Panc1 (cell line): ENCODE measurements at regions not wholly inside any gene's neighbourhood (a gene's known extent, or its start where the extent isn't known, plus 50 kb on each side); places are given as distances from the start of the nearest gene placed in this dataset.

ENCODE experiments used
- ATAC-seq: fragments of 200-7000 bp; cut with Tn5 transposase; 2 replicates; pipeline ENCODE4 v1.9.1; 2020; ENCODE audit warnings: mild to moderate bottlenecking, moderate library complexity
- BruUV-seq: library from RNA; stranded (reverse); fragments of 400-500 nt; replicated peaks from 2 replicates; lab custom pipeline; 2021; lab: Mats Ljungman, UMichigan
- CTCF ChIA-PET: fragments of 300-600 bp; sonication (Branson Sonifier 250); formaldehyde crosslinking; loops from one replicate; lab custom pipeline; 2022; ENCODE audit warnings: antibody characterized with exemption; lab: Charles Lee
- POLR2A ChIA-PET: fragments of 300-600 bp; sonication (Branson Sonifier 250); formaldehyde crosslinking; loops from one replicate; lab custom pipeline; 2022; ENCODE audit warnings: antibody characterized with exemption; lab: Charles Lee
- DNase-seq: peaks from one replicate; pipeline ENCODE4 v3.0.0-alpha.2; 2010; ENCODE audit warnings: low read depth, low spot score
- H3K27ac ChIP-seq: 2 replicates; pipeline ENCODE4 v1.5.1; 2011; ENCODE audit warnings: mild to moderate bottlenecking, low read length, inconsistent platforms
- H3K27me3 ChIP-seq: fragments of 200-500 bp; sonication (Bioruptor generic); 2 replicates; pipeline ENCODE4 v1.6.0; 2014; ENCODE audit warnings: low read length, inconsistent platforms; ENCODE audit not compliant: control insufficient read depth, insufficient read depth
- H3K36me3 ChIP-seq: fragments of 200-500 bp; sonication (Bioruptor generic); 2 replicates; pipeline ENCODE4 v1.5.1; 2014; ENCODE audit warnings: inconsistent platforms, mild to moderate bottlenecking, low read length, moderate library complexity; ENCODE audit not compliant: control insufficient read depth, insufficient read depth
- H3K4me1 ChIP-seq: 2 replicates; pipeline ENCODE4 v1.5.1; 2011; ENCODE audit warnings: inconsistent platforms, mild to moderate bottlenecking, low read length, moderate library complexity; ENCODE audit not compliant: control insufficient read depth, insufficient read depth
- H3K4me3 ChIP-seq, 2 experiments: 2 replicates each; pipeline ENCODE4 v1.5.1; 2011 to 2012; ENCODE audit warnings: low read depth in 2 of 2, low read length in 2 of 2, mild to moderate bottlenecking in 2 of 2, inconsistent platforms in 1 of 2, moderate library complexity in 1 of 2
- H3K9me3 ChIP-seq: fragments of 200-500 bp; sonication (Bioruptor generic); 2 replicates; pipeline ENCODE4 v1.5.1; 2014; ENCODE audit warnings: low read depth, mild to moderate bottlenecking, inconsistent platforms, low read length, moderate library complexity; ENCODE audit not compliant: control insufficient read depth, insufficient read depth
- CTCF ChIP-seq: fragments of 450-650 bp; IDR thresholded peaks from 2 replicates; pipeline ENCODE4 v1.5.1; 2017; ENCODE audit warnings: mild to moderate bottlenecking
- POLR2AphosphoS5 ChIP-seq: IDR thresholded peaks from 2 replicates; pipeline ENCODE4 v1.6.1; 2012; ENCODE audit warnings: mild to moderate bottlenecking, low read depth, low read length, moderate library complexity
- REST ChIP-seq, 2 experiments: IDR thresholded peaks; 2 replicates each; pipeline ENCODE4 v1.6.1; 2011 to 2012; ENCODE audit warnings: low read depth in 2 of 2, control low read depth in 1 of 2, low read length in 1 of 2, mild to moderate bottlenecking in 1 of 2, moderate library complexity in 1 of 2; ENCODE audit not compliant: insufficient read depth in 1 of 2
- SIN3A ChIP-seq: IDR thresholded peaks from 2 replicates; pipeline ENCODE4 v1.6.1; 2012; ENCODE audit warnings: low read depth, mild to moderate bottlenecking, low read length, moderate library complexity, borderline replicate concordance; ENCODE audit not compliant: insufficient read depth
- TCF7L2 ChIP-seq: IDR thresholded peaks from 2 replicates; pipeline ENCODE4 v1.6.1; 2011; ENCODE audit warnings: mild to moderate bottlenecking, low read depth, low read length, inconsistent platforms
- in situ Hi-C: cut with HindIII; loops from 2 replicates; pipeline ENCODE4 v1.10.0; 2016; ENCODE audit warnings: low sequenced_read_pairs, low pct_unique_long_range_greater_than_20kb
- intact Hi-C: fragments of 100-400 bp; cut with micrococcal nuclease; formaldehyde crosslinking; loops from one replicate; pipeline ENCODE4 v1.10.0; 2022; ENCODE audit not compliant: unreplicated experiment

DNA sequence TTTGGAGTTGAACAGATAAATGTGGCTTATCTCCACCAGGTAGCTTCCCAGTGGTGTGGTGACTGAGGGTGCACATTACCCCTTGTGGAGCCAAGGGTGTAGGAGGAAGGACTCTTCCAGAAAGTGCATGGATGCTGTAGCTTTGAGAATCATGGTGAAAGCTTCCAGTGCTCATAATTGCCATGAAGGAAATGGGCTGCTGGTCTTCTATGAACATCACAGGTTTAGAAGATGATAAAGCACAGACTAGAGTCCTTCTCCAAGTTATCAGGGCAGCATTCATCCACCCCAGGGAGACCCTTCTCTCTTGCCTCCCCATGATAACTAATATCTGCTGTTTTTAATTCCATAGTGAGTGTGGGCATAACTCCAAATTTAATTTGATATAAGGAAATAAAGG is 93.4 kb upstream of the CHD1 start:
- no TSS peak for BruUV-seq

DNA sequence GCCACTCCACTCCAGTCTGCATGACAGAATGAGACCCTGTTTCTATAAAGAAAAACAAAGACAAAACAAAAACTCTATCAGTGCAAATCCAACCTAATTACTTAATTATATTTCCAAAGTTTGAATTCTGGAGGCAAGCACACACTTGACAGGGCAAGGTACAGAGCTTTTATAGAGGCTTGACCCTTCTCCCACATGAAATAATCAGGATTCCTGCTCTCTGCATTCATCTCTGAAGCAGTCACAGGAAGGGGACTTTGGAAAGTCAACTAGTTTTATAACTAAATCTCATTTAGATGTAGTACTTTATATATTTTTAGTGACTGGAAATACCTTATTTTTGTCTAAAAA is 91.9 kb upstream of the CHD1 start:
- ChIA-PET CTCF (interaction anchor here (0.9 kb wide), 1 partner anchor 250 kb away, joined by 3 read pairs; no protein-coding TSS in a partner anchor), POLR2A (interaction anchor here (0.7 kb wide), 1 partner anchor 91 kb away, joined by 3 read pairs; no protein-coding TSS in a partner anchor)
- Histone ChIP-seq H3K4me1 (peaks cover 15% of the 10 kb centered on the region), H3K9me3 (no peaks in the 10 kb centered on the region), H3K36me3 (no peaks in the 10 kb centered on the region), H3K27me3 (no peaks in the 10 kb centered on the region), H3K27ac (peak overlapping the region; percentile 29), H3K4me3 (no peak overlapping the region)
- in situ Hi-C loops (no loop called here), intact Hi-C loops (no loop called here)
- BruUV-seq: no TSS peak
- peak; percentile 76 for ATAC-seq
- no peak for DNase-seq
- TF ChIP-seq TCF7L2: no peak
- no peak for TF ChIP-seq POLR2AphosphoS5
- TF ChIP-seq REST (IDR thresholded peaks at IDR 0.05; ENCODE audit: insufficient read depth in 1 of 2, low read depth in 2 of 2, low read length in 1 of 2): no peak
- TF ChIP-seq SIN3A: no peak
- TF ChIP-seq CTCF: no peak

More for the DNA sequence above, 93.4 kb upstream of the CHD1 start:
- no peaks in the 10 kb centered on the region for H3K27me3 ChIP-seq
- ChIA-PET POLR2A (no interaction called here), CTCF (no interaction called here)
- in situ Hi-C loops: no loop called here
- intact Hi-C loops: no loop called here
- peaks cover 15% of the 10 kb centered on the region for H3K4me1 ChIP-seq
- no peak for DNase-seq
- ATAC-seq: no peak
- H3K36me3 ChIP-seq: no peaks in the 10 kb centered on the region
- H3K27ac ChIP-seq: no peak overlapping the region
- no peak for TF ChIP-seq REST (IDR thresholded peaks at IDR 0.05; ENCODE audit: insufficient read depth in 1 of 2, low read depth in 2 of 2, low read length in 1 of 2)
- TF ChIP-seq POLR2AphosphoS5: no peak
- TF ChIP-seq TCF7L2: no peak
- no peak for TF ChIP-seq SIN3A
- no peak for TF ChIP-seq CTCF
- no peaks in the 10 kb centered on the region for H3K9me3 ChIP-seq
- no peak overlapping the region for H3K4me3 ChIP-seq
